ENCODE measurements at regions not wholly inside any gene's neighbourhood (a gene's known extent, or its start where the extent isn't known, plus 50 kb on each side); places are given as distances from the start of the nearest gene placed in this dataset.

GRCh38 chr13:64377606-64378005 lies 2852.5 kb downstream of the PCDH9 start:
- no peak for DNase-seq (ENCODE audit: extremely low spot score)
- ChIA-PET CTCF (interaction anchor here (0.7 kb wide), 2 partner anchors 9 to 924 kb away, joined by 3 to 4 read pairs; no protein-coding TSS in a partner anchor), POLR2A (no interaction called here)
- TF ChIP-seq NFRKB (IDR thresholded peaks at IDR 0.05) (no peak), CTBP1 (IDR thresholded peaks at IDR 0.05; ENCODE audit: borderline replicate concordance) (no peak)

- POLR2A ChIA-PET, result no interaction called here
- DNase-seq (ENCODE audit: extremely low spot score), result no peak
- no peak for TF ChIP-seq L3MBTL2 (conservative IDR thresholded peaks at IDR 0.05)
- TF ChIP-seq SUZ12 (IDR thresholded peaks at IDR 0.05), result no peak
- TF ChIP-seq NFRKB (IDR thresholded peaks at IDR 0.05), result no peak
- TF ChIP-seq CTBP1 (IDR thresholded peaks at IDR 0.05; ENCODE audit: borderline replicate concordance), result no peak
- no peak for TF ChIP-seq FOXM1 (IDR thresholded peaks at IDR 0.05; ENCODE audit: borderline replicate concordance)
- no peak for TF ChIP-seq SP1 (IDR thresholded peaks at IDR 0.05)
- TF ChIP-seq ELF4 (IDR thresholded peaks at IDR 0.05), result no peak
- TF ChIP-seq TARDBP (IDR thresholded peaks at IDR 0.05), result no peak
- TF ChIP-seq ZNF384 (IDR thresholded peaks at IDR 0.05), result no peak
- TF ChIP-seq HDGF (IDR thresholded peaks at IDR 0.05; ENCODE audit: borderline replicate concordance), result no peak
- no peak for TF ChIP-seq FOXA1 (IDR thresholded peaks at IDR 0.05)
- TF ChIP-seq LEF1 (IDR thresholded peaks at IDR 0.05; ENCODE audit: borderline replicate concordance), result no peak
- TF ChIP-seq BHLHE40 (IDR thresholded peaks at IDR 0.05; ENCODE audit: borderline replicate concordance), result no peak
- no peak for TF ChIP-seq ARNT (IDR thresholded peaks at IDR 0.05)
- CTCF ChIA-PET, result no interaction called here
Measured at GRCh38 chr13:64371461-64371860, 2858.7 kb downstream of the PCDH9 start.

- ChIA-PET CTCF (no interaction called here), POLR2A (no interaction called here)
- TF ChIP-seq CTBP1 (IDR thresholded peaks at IDR 0.05; ENCODE audit: borderline replicate concordance), result no peak
- TF ChIP-seq LEF1 (IDR thresholded peaks at IDR 0.05; ENCODE audit: borderline replicate concordance), result no peak
- TF ChIP-seq FOXM1 (IDR thresholded peaks at IDR 0.05; ENCODE audit: borderline replicate concordance), result no peak
- TF ChIP-seq BHLHE40 (IDR thresholded peaks at IDR 0.05; ENCODE audit: borderline replicate concordance), result no peak
- TF ChIP-seq SUZ12 (IDR thresholded peaks at IDR 0.05), result no peak
- TF ChIP-seq, protein P1, sequence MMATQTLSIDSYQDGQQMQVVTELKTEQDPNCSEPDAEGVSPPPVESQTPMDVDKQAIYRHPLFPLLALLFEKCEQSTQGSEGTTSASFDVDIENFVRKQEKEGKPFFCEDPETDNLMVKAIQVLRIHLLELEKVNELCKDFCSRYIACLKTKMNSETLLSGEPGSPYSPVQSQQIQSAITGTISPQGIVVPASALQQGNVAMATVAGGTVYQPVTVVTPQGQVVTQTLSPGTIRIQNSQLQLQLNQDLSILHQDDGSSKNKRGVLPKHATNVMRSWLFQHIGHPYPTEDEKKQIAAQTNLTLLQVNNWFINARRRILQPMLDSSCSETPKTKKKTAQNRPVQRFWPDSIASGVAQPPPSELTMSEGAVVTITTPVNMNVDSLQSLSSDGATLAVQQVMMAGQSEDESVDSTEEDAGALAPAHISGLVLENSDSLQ (IDR thresholded peaks at IDR 0.05), result no peak
- TF ChIP-seq ELF4 (IDR thresholded peaks at IDR 0.05), result no peak
- no peak for TF ChIP-seq SP1 (IDR thresholded peaks at IDR 0.05)
- TF ChIP-seq FOXK2 (IDR thresholded peaks at IDR 0.05), result no peak
- no peak for TF ChIP-seq ZNF384 (IDR thresholded peaks at IDR 0.05)
- TF ChIP-seq ARNT (IDR thresholded peaks at IDR 0.05), result no peak
- no peak for DNase-seq (ENCODE audit: extremely low spot score)
Measured at GRCh38 chr13:64371045-64371444, 2859.1 kb downstream of the PCDH9 start.

DNA sequence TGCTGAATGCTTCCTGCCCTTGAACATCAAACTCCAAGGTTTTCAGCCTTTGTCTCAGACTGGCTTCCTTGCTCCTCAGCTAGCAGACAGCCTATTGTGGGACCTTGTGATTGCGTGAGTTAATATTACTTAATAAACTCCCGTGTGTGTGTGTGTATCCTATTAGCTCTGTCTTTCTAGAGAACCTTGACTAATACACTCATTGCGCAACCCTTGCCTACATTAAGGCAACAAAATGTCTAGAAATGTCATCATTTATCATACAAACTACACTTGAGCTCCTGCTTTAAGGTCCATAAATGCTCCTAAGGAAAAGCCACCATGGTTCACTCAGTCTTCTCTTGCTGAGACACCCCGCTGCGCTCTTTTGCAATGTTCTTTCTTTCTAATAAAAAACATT lies 2861.0 kb downstream of the PCDH9 start:
- POLR2A ChIA-PET, result no interaction called here
- TF ChIP-seq ELF4 (IDR thresholded peaks at IDR 0.05), result no peak
- TF ChIP-seq SP1 (IDR thresholded peaks at IDR 0.05), result no peak
- no peak for TF ChIP-seq FOXM1 (IDR thresholded peaks at IDR 0.05; ENCODE audit: borderline replicate concordance)
- TF ChIP-seq LEF1 (IDR thresholded peaks at IDR 0.05; ENCODE audit: borderline replicate concordance), result no peak
- TF ChIP-seq BHLHE40 (IDR thresholded peaks at IDR 0.05; ENCODE audit: borderline replicate concordance), result no peak
- TF ChIP-seq SUZ12 (IDR thresholded peaks at IDR 0.05), result no peak
- TF ChIP-seq, protein P1 (IDR thresholded peaks at IDR 0.05), result no peak
- TF ChIP-seq ARNT (IDR thresholded peaks at IDR 0.05), result no peak
- no peak for TF ChIP-seq L3MBTL2 (conservative IDR thresholded peaks at IDR 0.05)
- TF ChIP-seq FOXA1 (IDR thresholded peaks at IDR 0.05), result no peak
- TF ChIP-seq CTBP1 (IDR thresholded peaks at IDR 0.05; ENCODE audit: borderline replicate concordance), result no peak
- TF ChIP-seq TARDBP (IDR thresholded peaks at IDR 0.05), result no peak
- TF ChIP-seq FOXK2 (IDR thresholded peaks at IDR 0.05), result no peak
- TF ChIP-seq NFRKB (IDR thresholded peaks at IDR 0.05), result no peak
- CTCF ChIA-PET, result interaction anchor here (0.6 kb wide), 1 partner anchor 8 kb away, joined by 4 read pairs; no protein-coding TSS in a partner anchor
- DNase-seq (ENCODE audit: extremely low spot score), result no peak

- CTCF ChIA-PET, result no interaction called here
- no peak for DNase-seq (ENCODE audit: extremely low spot score)
- POLR2A ChIA-PET, result no interaction called here
- TF ChIP-seq CTBP1 (IDR thresholded peaks at IDR 0.05; ENCODE audit: borderline replicate concordance), result no peak
- TF ChIP-seq FOXK2 (IDR thresholded peaks at IDR 0.05), result no peak
- no peak for TF ChIP-seq LEF1 (IDR thresholded peaks at IDR 0.05; ENCODE audit: borderline replicate concordance)
Measured at GRCh38 chr13:64362564-64362963, 2867.6 kb downstream of the PCDH9 start.

DNA sequence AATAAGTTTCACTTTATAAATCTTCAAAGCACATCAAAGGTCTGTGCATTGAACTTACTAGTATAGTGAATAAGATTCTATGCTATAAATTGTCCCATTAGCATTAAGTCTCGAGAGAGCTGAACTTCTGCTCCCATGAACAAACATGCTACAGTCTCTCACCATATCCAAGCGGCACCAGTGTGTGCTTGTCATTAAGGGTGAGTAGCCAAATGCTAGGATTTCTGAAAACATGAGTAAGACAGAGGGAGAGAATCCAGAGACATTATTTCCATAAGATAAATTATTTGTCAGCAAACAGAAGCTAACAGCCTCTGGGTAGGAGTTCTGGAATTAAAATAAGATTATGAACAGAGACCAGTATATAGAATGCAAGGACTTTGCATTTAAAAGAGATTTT lies 2882.5 kb downstream of the PCDH9 start:
- CTCF ChIA-PET, result no interaction called here

GRCh38 chr13:64339373-64340063 lies 2890.6 kb downstream of the PCDH9 start:
- POLR2A ChIA-PET, result no interaction called here
- no peak for TF ChIP-seq HDGF (IDR thresholded peaks at IDR 0.05; ENCODE audit: borderline replicate concordance)
- no peak for TF ChIP-seq L3MBTL2 (conservative IDR thresholded peaks at IDR 0.05)
- TF ChIP-seq SP1 (IDR thresholded peaks at IDR 0.05), result no peak
- no peak for TF ChIP-seq BHLHE40 (IDR thresholded peaks at IDR 0.05; ENCODE audit: borderline replicate concordance)
- no peak for TF ChIP-seq ARNT (IDR thresholded peaks at IDR 0.05)
- no peak for TF ChIP-seq TARDBP (IDR thresholded peaks at IDR 0.05)
- no peak for TF ChIP-seq FOXM1 (IDR thresholded peaks at IDR 0.05; ENCODE audit: borderline replicate concordance)
- TF ChIP-seq ZNF384 (IDR thresholded peaks at IDR 0.05), result no peak
- TF ChIP-seq FOXK2 (IDR thresholded peaks at IDR 0.05), result no peak
- no peak for TF ChIP-seq LEF1 (IDR thresholded peaks at IDR 0.05; ENCODE audit: borderline replicate concordance)
- TF ChIP-seq NFRKB (IDR thresholded peaks at IDR 0.05), result no peak
- TF ChIP-seq, protein P1 (IDR thresholded peaks at IDR 0.05), result no peak
- TF ChIP-seq ELF4 (IDR thresholded peaks at IDR 0.05), result no peak
- no peak for TF ChIP-seq SUZ12 (IDR thresholded peaks at IDR 0.05)
- TF ChIP-seq CTBP1 (IDR thresholded peaks at IDR 0.05; ENCODE audit: borderline replicate concordance), result no peak
- no peak for TF ChIP-seq FOXA1 (IDR thresholded peaks at IDR 0.05)
- no peak for DNase-seq (ENCODE audit: extremely low spot score)
- CTCF ChIA-PET, result no interaction called here

More for the DNA sequence above, 2882.5 kb downstream of the PCDH9 start:
- POLR2A ChIA-PET, result no interaction called here
- no peak for DNase-seq (ENCODE audit: extremely low spot score)
- TF ChIP-seq FOXA1 (IDR thresholded peaks at IDR 0.05), result no peak
- TF ChIP-seq FOXM1 (IDR thresholded peaks at IDR 0.05; ENCODE audit: borderline replicate concordance), result no peak
- TF ChIP-seq TARDBP (IDR thresholded peaks at IDR 0.05), result no peak
- TF ChIP-seq L3MBTL2 (conservative IDR thresholded peaks at IDR 0.05), result no peak
- TF ChIP-seq SP1 (IDR thresholded peaks at IDR 0.05), result no peak
- TF ChIP-seq LEF1 (IDR thresholded peaks at IDR 0.05; ENCODE audit: borderline replicate concordance), result no peak
- no peak for TF ChIP-seq ARNT (IDR thresholded peaks at IDR 0.05)
- no peak for TF ChIP-seq NFRKB (IDR thresholded peaks at IDR 0.05)
- no peak for TF ChIP-seq ZNF384 (IDR thresholded peaks at IDR 0.05)
- TF ChIP-seq CTBP1 (IDR thresholded peaks at IDR 0.05; ENCODE audit: borderline replicate concordance), result no peak
- TF ChIP-seq BHLHE40 (IDR thresholded peaks at IDR 0.05; ENCODE audit: borderline replicate concordance), result no peak
- no peak for TF ChIP-seq SUZ12 (IDR thresholded peaks at IDR 0.05)
- TF ChIP-seq ELF4 (IDR thresholded peaks at IDR 0.05), result no peak

Data from HEK293T (cell line).